ENCODE measurements at regions not wholly inside any gene's neighbourhood (a gene's known extent, or its start where the extent isn't known, plus 50 kb on each side); places are given as distances from the start of the nearest gene placed in this dataset.
A peak's percentile ranks its signal among the peaks of the same experiment; 100 is the strongest.

- DNase-seq: peak; percentile 42
- Mint-ChIP-seq H3K4me1 (ENCODE audit: low read depth, unreplicated experiment) (peaks cover 11% of the 10 kb centered on the region), H3K27ac (ENCODE audit: unreplicated experiment) (no peak overlapping the region), H3K36me3 (ENCODE audit: unreplicated experiment) (no peaks in the 10 kb centered on the region), H3K9me3 (ENCODE audit: unreplicated experiment) (peaks cover 1% of the 10 kb centered on the region), H3K4me3 (ENCODE audit: unreplicated experiment) (no peak overlapping the region), H3K27me3 (ENCODE audit: unreplicated experiment) (peaks cover 6% of the 10 kb centered on the region)
- peak; percentile 88 for TF ChIP-seq CTCF (IDR thresholded peaks at IDR 0.05; ENCODE audit: partially characterized antibody, unreplicated experiment)
Observed at GRCh38 chr5:160508780-160509361, 87.2 kb downstream of the PTTG1 start.

GRCh38 chr5:160511280-160511929, 89.8 kb downstream of the PTTG1 start:
- Mint-ChIP-seq H3K9me3 (ENCODE audit: unreplicated experiment) (peaks cover 4% of the 10 kb centered on the region), H3K27me3 (ENCODE audit: unreplicated experiment) (peaks cover 6% of the 10 kb centered on the region), H3K4me1 (ENCODE audit: low read depth, unreplicated experiment) (peaks cover 11% of the 10 kb centered on the region), H3K4me3 (ENCODE audit: unreplicated experiment) (no peak overlapping the region), H3K36me3 (ENCODE audit: unreplicated experiment) (no peaks in the 10 kb centered on the region), H3K27ac (ENCODE audit: unreplicated experiment) (peak overlapping the region; percentile 85)
- TF ChIP-seq CTCF (IDR thresholded peaks at IDR 0.05; ENCODE audit: partially characterized antibody, unreplicated experiment): no peak
- DNase-seq: peak; percentile 39

Measured in glutamatergic neuron (in vitro differentiated cells).